PFSK-1 (cell line): ENCODE measurements at regions not wholly inside any gene's neighbourhood (a gene's known extent, or its start where the extent isn't known, plus 50 kb on each side); places are given as distances from the start of the nearest gene placed in this dataset.

Experiments
- FOXP2 ChIP-seq: optimal IDR thresholded peaks from 2 replicates; pipeline ENCODE3; 2011; ENCODE audit warnings: borderline replicate concordance, control low read depth, inconsistent platforms; ENCODE audit not compliant: insufficient read depth; ENCODE audit errors: extremely low read length, extremely low read depth
- POLR2AphosphoS5 ChIP-seq: IDR thresholded peaks from 2 replicates; pipeline ENCODE4 v1.6.1; 2012; ENCODE audit warnings: low read depth, mild to moderate bottlenecking, control low read depth, low read length, moderate library complexity
- REST ChIP-seq, 2 experiments: IDR thresholded peaks; 2 replicates each; pipeline versions ENCODE4 v1.6.1 to v1.8.0; 2011 to 2012; ENCODE audit warnings: low read depth in 2 of 2, low read length in 2 of 2, control low read depth in 1 of 2, inconsistent platforms in 1 of 2, mild to moderate bottlenecking in 1 of 2, moderate library complexity in 1 of 2; ENCODE audit not compliant: insufficient read depth in 1 of 2
- SIN3A ChIP-seq: IDR thresholded peaks from 2 replicates; pipeline ENCODE4 v1.6.1; 2012; ENCODE audit warnings: mild to moderate bottlenecking, low read length, moderate library complexity, borderline replicate concordance; ENCODE audit not compliant: insufficient read depth
- TAF1 ChIP-seq: IDR thresholded peaks from 2 replicates; pipeline ENCODE4 v1.6.1; 2012; ENCODE audit warnings: low read length, control low read depth, borderline replicate concordance; ENCODE audit not compliant: insufficient read depth

GRCh38 chr1:218529646-218530300 lies 184.6 kb downstream of the TGFB2 start:
- TF ChIP-seq REST (IDR thresholded peaks at IDR 0.05; ENCODE audit: insufficient read depth in 1 of 2, low read depth in 2 of 2, low read length in 2 of 2) (no peak), FOXP2 (no peak), TAF1 (no peak), SIN3A (no peak), POLR2AphosphoS5 (no peak)

GRCh38 chr1:218531936-218532335 lies 186.8 kb downstream of the TGFB2 start:
- TF ChIP-seq SIN3A (no peak), TAF1 (no peak), REST (IDR thresholded peaks at IDR 0.05; ENCODE audit: insufficient read depth in 1 of 2, low read depth in 2 of 2, low read length in 2 of 2) (no peak)

- TF ChIP-seq REST (IDR thresholded peaks at IDR 0.05; ENCODE audit: insufficient read depth in 1 of 2, low read depth in 2 of 2, low read length in 2 of 2): no peak
- TF ChIP-seq FOXP2: no peak
- TF ChIP-seq TAF1: no peak
- TF ChIP-seq POLR2AphosphoS5: no peak
- no peak for TF ChIP-seq SIN3A
Measured at GRCh38 chr1:218536296-218536986, 191.3 kb downstream of the TGFB2 start.

GRCh38 chr1:218537122-218537913 lies 192.2 kb downstream of the TGFB2 start:
- no peak for TF ChIP-seq POLR2AphosphoS5
- no peak for TF ChIP-seq SIN3A
- TF ChIP-seq REST (IDR thresholded peaks at IDR 0.05; ENCODE audit: insufficient read depth in 1 of 2, low read depth in 2 of 2, low read length in 2 of 2): no peak
- no peak for TF ChIP-seq TAF1
- no peak for TF ChIP-seq FOXP2
